Panc1 (cell line): ENCODE measurements at regions not wholly inside any gene's neighbourhood (a gene's known extent, or its start where the extent isn't known, plus 50 kb on each side); places are given as distances from the start of the nearest gene placed in this dataset.

ENCODE experiments used
- POLR2AphosphoS5 ChIP-seq: IDR thresholded peaks from 2 replicates; pipeline ENCODE4 v1.6.1; 2012; ENCODE audit warnings: mild to moderate bottlenecking, low read depth, low read length, moderate library complexity
- SIN3A ChIP-seq: IDR thresholded peaks from 2 replicates; pipeline ENCODE4 v1.6.1; 2012; ENCODE audit warnings: low read depth, mild to moderate bottlenecking, low read length, moderate library complexity, borderline replicate concordance; ENCODE audit not compliant: insufficient read depth
- TCF7L2 ChIP-seq: IDR thresholded peaks from 2 replicates; pipeline ENCODE4 v1.6.1; 2011; ENCODE audit warnings: mild to moderate bottlenecking, low read depth, low read length, inconsistent platforms
- TF ChIP-seq, protein P1 (sequence below): fragments of 450-650 bp; IDR thresholded peaks from 2 replicates; pipeline ENCODE4 v1.5.1; 2017; ENCODE audit warnings: mild to moderate bottlenecking
- TF ChIP-seq, protein P2 (sequence below), 2 experiments: IDR thresholded peaks; 2 replicates each; pipeline ENCODE4 v1.6.1; 2011 to 2012; ENCODE audit warnings: low read depth in 2 of 2, control low read depth in 1 of 2, low read length in 1 of 2, mild to moderate bottlenecking in 1 of 2, moderate library complexity in 1 of 2; ENCODE audit not compliant: insufficient read depth in 1 of 2

DNA sequence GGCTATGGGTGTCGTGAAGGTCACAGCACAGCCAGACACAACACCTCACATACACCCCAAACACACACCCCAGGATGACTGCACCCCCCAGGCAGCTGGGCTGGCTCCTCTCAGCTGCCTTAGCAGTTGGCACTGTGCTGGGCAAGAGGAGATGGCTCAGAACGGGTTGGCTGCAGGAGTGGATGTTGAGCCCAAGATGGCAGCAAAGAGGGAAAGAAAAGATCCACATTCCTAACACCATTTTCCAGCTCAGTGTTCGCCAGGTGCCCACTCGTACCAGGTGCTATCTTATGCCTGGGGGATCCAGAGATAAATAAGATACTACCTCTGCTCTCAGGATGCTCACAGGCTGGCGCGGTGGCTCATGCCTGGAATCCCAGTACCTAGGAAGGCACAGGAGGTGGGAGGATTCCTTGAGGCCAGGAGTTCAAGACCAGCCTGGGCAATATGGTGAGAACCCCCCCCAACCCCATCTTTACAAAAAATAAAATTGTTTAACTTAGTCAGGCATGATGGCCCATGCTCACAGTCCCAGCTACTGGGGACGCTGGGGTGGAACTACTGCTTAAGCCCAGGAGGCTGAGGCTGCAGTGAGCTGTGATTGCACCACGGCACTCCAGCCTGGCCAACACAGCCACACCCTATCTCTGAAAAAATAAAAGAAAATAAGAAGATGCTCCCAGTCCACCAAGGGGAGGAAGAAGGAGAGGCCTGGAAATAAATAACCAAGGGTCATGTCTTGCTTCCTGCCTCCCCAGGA lies 89.7 kb upstream of the ZNF507 start:
- TF ChIP-seq, protein P1, sequence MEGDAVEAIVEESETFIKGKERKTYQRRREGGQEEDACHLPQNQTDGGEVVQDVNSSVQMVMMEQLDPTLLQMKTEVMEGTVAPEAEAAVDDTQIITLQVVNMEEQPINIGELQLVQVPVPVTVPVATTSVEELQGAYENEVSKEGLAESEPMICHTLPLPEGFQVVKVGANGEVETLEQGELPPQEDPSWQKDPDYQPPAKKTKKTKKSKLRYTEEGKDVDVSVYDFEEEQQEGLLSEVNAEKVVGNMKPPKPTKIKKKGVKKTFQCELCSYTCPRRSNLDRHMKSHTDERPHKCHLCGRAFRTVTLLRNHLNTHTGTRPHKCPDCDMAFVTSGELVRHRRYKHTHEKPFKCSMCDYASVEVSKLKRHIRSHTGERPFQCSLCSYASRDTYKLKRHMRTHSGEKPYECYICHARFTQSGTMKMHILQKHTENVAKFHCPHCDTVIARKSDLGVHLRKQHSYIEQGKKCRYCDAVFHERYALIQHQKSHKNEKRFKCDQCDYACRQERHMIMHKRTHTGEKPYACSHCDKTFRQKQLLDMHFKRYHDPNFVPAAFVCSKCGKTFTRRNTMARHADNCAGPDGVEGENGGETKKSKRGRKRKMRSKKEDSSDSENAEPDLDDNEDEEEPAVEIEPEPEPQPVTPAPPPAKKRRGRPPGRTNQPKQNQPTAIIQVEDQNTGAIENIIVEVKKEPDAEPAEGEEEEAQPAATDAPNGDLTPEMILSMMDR: no peak
- TF ChIP-seq, protein P2, sequence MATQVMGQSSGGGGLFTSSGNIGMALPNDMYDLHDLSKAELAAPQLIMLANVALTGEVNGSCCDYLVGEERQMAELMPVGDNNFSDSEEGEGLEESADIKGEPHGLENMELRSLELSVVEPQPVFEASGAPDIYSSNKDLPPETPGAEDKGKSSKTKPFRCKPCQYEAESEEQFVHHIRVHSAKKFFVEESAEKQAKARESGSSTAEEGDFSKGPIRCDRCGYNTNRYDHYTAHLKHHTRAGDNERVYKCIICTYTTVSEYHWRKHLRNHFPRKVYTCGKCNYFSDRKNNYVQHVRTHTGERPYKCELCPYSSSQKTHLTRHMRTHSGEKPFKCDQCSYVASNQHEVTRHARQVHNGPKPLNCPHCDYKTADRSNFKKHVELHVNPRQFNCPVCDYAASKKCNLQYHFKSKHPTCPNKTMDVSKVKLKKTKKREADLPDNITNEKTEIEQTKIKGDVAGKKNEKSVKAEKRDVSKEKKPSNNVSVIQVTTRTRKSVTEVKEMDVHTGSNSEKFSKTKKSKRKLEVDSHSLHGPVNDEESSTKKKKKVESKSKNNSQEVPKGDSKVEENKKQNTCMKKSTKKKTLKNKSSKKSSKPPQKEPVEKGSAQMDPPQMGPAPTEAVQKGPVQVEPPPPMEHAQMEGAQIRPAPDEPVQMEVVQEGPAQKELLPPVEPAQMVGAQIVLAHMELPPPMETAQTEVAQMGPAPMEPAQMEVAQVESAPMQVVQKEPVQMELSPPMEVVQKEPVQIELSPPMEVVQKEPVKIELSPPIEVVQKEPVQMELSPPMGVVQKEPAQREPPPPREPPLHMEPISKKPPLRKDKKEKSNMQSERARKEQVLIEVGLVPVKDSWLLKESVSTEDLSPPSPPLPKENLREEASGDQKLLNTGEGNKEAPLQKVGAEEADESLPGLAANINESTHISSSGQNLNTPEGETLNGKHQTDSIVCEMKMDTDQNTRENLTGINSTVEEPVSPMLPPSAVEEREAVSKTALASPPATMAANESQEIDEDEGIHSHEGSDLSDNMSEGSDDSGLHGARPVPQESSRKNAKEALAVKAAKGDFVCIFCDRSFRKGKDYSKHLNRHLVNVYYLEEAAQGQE (IDR thresholded peaks at IDR 0.05; ENCODE audit: insufficient read depth in 1 of 2, low read depth in 2 of 2, low read length in 1 of 2): no peak
- TF ChIP-seq POLR2AphosphoS5: no peak
- TF ChIP-seq SIN3A: no peak
- TF ChIP-seq TCF7L2: no peak
